GM18870 (cell line): ENCODE measurements at regions not wholly inside any gene's neighbourhood (a gene's known extent, or its start where the extent isn't known, plus 50 kb on each side); places are given as distances from the start of the nearest gene placed in this dataset.
"Not testable (repeated sequence)": the region's sequence is repeated elsewhere in the genome, so short reads cannot be mapped to it uniquely, and the experiment has no call there.

Experiments used
- ATAC-seq: cut with Tn5 transposase; IDR thresholded peaks from one replicate; pipeline ENCODE4 v1.9.1; 2021; ENCODE audit warnings: moderate library complexity; ENCODE audit not compliant: unreplicated experiment

GRCh38 chr5:98259595-98259994 is 513.9 kb upstream of the RGMB start:
- no peak for ATAC-seq

GRCh38 chr5:98263084-98263483 is 510.4 kb upstream of the RGMB start:
- ATAC-seq = no peak

- no peak for ATAC-seq
These were observed 505.2 kb upstream of the RGMB start for GRCh38 chr5:98268162-98268860.

GRCh38 chr5:98275980-98276379 is 497.5 kb upstream of the RGMB start:
- ATAC-seq = no peak

- ATAC-seq = no peak
These were observed 490.9 kb upstream of the RGMB start for GRCh38 chr5:98282521-98282920.

GRCh38 chr5:98292496-98292895 is 481.0 kb upstream of the RGMB start:
- ATAC-seq = no peak

GRCh38 chr5:98296426-98296825 is 477.0 kb upstream of the RGMB start:
- no peak for ATAC-seq

- ATAC-seq = no peak
These were observed 474.0 kb upstream of the RGMB start for GRCh38 chr5:98299435-98299834.

GRCh38 chr5:98301547-98301946 is 471.9 kb upstream of the RGMB start:
- no peak for ATAC-seq

- ATAC-seq = no peak
These were observed 465.7 kb upstream of the RGMB start for GRCh38 chr5:98307811-98308210.

- no peak for ATAC-seq
These were observed 465.2 kb upstream of the RGMB start for GRCh38 chr5:98308231-98308630.

GRCh38 chr5:98308960-98309359 is 464.5 kb upstream of the RGMB start:
- ATAC-seq = no peak

GRCh38 chr5:98309785-98310598 is 463.5 kb upstream of the RGMB start:
- ATAC-seq = peak; percentile 87

- ATAC-seq = no peak
These were observed 459.2 kb upstream of the RGMB start for GRCh38 chr5:98314292-98314691.

GRCh38 chr5:98318386-98318785 is 455.1 kb upstream of the RGMB start:
- no peak for ATAC-seq

- no peak for ATAC-seq
These were observed 454.0 kb upstream of the RGMB start for GRCh38 chr5:98319299-98320011.

GRCh38 chr5:98320343-98320742 is 453.1 kb upstream of the RGMB start:
- no peak for ATAC-seq

- ATAC-seq = no peak
These were observed 452.1 kb upstream of the RGMB start for GRCh38 chr5:98321361-98321760.

GRCh38 chr5:98325187-98325586 is 448.3 kb upstream of the RGMB start:
- not testable (repeated sequence) for ATAC-seq

GRCh38 chr5:98328015-98328414 is 445.4 kb upstream of the RGMB start:
- no peak for ATAC-seq

- ATAC-seq = no peak
These were observed 442.6 kb upstream of the RGMB start for GRCh38 chr5:98330871-98331270.

- ATAC-seq = no peak
These were observed 439.5 kb upstream of the RGMB start for GRCh38 chr5:98333921-98334320.
